PC-9 (cell line): ENCODE measurements at regions not wholly inside any gene's neighbourhood (a gene's known extent, or its start where the extent isn't known, plus 50 kb on each side); places are given as distances from the start of the nearest gene placed in this dataset.

ENCODE experiments used
- CTCF ChIP-seq: fragments of 200-600 bp; sonication (generic); conservative IDR thresholded peaks from 2 replicates; pipeline ENCODE4 v1.6.1; 2017; ENCODE audit warnings: mixed run types, antibody characterized with exemption, mild to moderate bottlenecking, moderate library complexity
- EZH2 ChIP-seq: fragments of 200-600 bp; sonication (generic); IDR thresholded peaks from 2 replicates; pipeline ENCODE4 v1.8.0; 2017; ENCODE audit warnings: antibody characterized with exemption, low read depth

DNA sequence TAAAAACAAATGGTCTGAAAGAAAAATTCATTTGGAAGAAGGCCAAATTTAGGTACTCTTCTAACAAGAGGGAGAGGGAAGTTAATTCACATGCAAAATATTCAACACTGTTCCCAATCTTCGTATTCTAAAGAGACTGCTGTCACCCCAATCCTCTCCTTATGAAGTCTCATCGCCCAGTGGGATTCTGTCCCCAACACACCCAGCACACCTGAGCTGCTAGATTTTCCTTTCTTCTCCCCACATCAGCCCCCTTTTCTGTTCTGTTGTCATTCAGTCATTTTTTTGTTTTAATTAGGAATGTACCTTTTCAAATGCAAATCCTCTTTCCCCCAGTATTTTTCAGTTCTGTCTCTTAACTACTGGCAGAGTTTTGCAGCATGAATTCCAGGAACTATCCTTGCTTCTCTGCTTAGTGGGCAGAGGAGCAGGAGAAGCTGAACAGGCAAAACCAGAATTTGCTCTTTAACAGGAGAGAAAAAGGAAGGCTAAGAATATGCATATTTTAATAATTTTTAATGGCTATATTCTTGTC is 366.9 kb downstream of the MAN2A1 start:
- TF ChIP-seq CTCF (no peak), EZH2 (no peak)
